SK-N-SH treated with all-trans-retinoic acid at 6 μM for 48 hours (cell line): ENCODE measurements at regions not wholly inside any gene's neighbourhood (a gene's known extent, or its start where the extent isn't known, plus 50 kb on each side); places are given as distances from the start of the nearest gene placed in this dataset.

Experiments used
- ARNTL ChIP-seq: fragments of 450-650 bp; formaldehyde crosslinking; IDR thresholded peaks from 2 replicates; pipeline ENCODE4 v1.5.0; 2020; ENCODE audit warnings: low read depth, mild to moderate bottlenecking, moderate library complexity, borderline replicate concordance
- CSRNP3 ChIP-seq: fragments of 250-450 bp; sonication (Bioruptor Pico); IDR thresholded peaks from 2 replicates; pipeline ENCODE4 v1.5.1; 2021; ENCODE audit warnings: mild to moderate bottlenecking, moderate library complexity
- ISL1 ChIP-seq: fragments of 250-450 bp; sonication (Bioruptor Pico); IDR thresholded peaks from 2 replicates; pipeline ENCODE4 v2.1.2; 2022; ENCODE audit warnings: mild to moderate bottlenecking, moderate library complexity
- PATZ1 ChIP-seq: fragments of 250-450 bp; sonication (Bioruptor Pico); IDR thresholded peaks from 2 replicates; pipeline ENCODE4 v1.8.0; 2020; ENCODE audit warnings: mild to moderate bottlenecking, moderate library complexity, borderline replicate concordance
- PPARA ChIP-seq: fragments of 250-450 bp; sonication (Bioruptor Pico); IDR thresholded peaks from 2 replicates; pipeline ENCODE4 v1.5.0; 2020; ENCODE audit warnings: mild to moderate bottlenecking, borderline replicate concordance
- RARB ChIP-seq: fragments of 250-450 bp; sonication (Bioruptor Pico); IDR thresholded peaks from 2 replicates; pipeline ENCODE4 v1.8.0; 2021; ENCODE audit warnings: mild to moderate bottlenecking, moderate library complexity
- SNAI2 ChIP-seq: fragments of 250-450 bp; sonication (Bioruptor Pico); IDR thresholded peaks from 2 replicates; pipeline ENCODE4 v1.5.0; 2020; ENCODE audit warnings: mild to moderate bottlenecking, moderate library complexity
- TCF4 ChIP-seq: fragments of 250-450 bp; sonication (Bioruptor Pico); IDR thresholded peaks from 2 replicates; pipeline ENCODE4 v1.8.0; 2021; ENCODE audit warnings: mild to moderate bottlenecking, moderate library complexity, borderline replicate concordance
- ZC3H10 ChIP-seq: fragments of 250-450 bp; sonication (Bioruptor Pico); IDR thresholded peaks from 2 replicates; pipeline ENCODE4 v1.5.1; 2021; ENCODE audit warnings: mild to moderate bottlenecking, moderate library complexity

- TF ChIP-seq RARB (no peak), ARNTL (CRISPR knock-in tag) (no peak), PATZ1 (CRISPR knock-in tag) (no peak), TCF4 (CRISPR knock-in tag) (no peak), PPARA (CRISPR knock-in tag) (no peak), ISL1 (no peak), SNAI2 (CRISPR knock-in tag) (no peak), ZC3H10 (no peak), CSRNP3 (CRISPR knock-in tag) (no peak)
These were observed 84.6 kb downstream of the ID4 start for GRCh38 chr6:19921786-19922185.
